ENCODE measurements at regions not wholly inside any gene's neighbourhood (a gene's known extent, or its start where the extent isn't known, plus 50 kb on each side); places are given as distances from the start of the nearest gene placed in this dataset.
"Not testable (repeated sequence)": the region's sequence is repeated elsewhere in the genome, so short reads cannot be mapped to it uniquely, and the experiment has no call there.

GRCh38 chr14:81955123-81955522 lies 421.5 kb upstream of the SEL1L start:
- DNase-seq (ENCODE audit: low spot score), result no peak

- no peak for DNase-seq (ENCODE audit: low spot score)
Measured at GRCh38 chr14:81960781-81961180, 427.1 kb upstream of the SEL1L start.

- DNase-seq (ENCODE audit: low spot score), result no peak
Measured at GRCh38 chr14:81963846-81964245, 430.2 kb upstream of the SEL1L start.

GRCh38 chr14:81970307-81970706 lies 436.7 kb upstream of the SEL1L start:
- no peak for DNase-seq (ENCODE audit: low spot score)

- DNase-seq (ENCODE audit: low spot score), result no peak
Measured at GRCh38 chr14:81971911-81972310, 438.3 kb upstream of the SEL1L start.

GRCh38 chr14:81972601-81973000 lies 438.9 kb upstream of the SEL1L start:
- no peak for DNase-seq (ENCODE audit: low spot score)

- DNase-seq (ENCODE audit: low spot score), result no peak
Measured at GRCh38 chr14:81974543-81974942, 440.9 kb upstream of the SEL1L start.

GRCh38 chr14:81980601-81981306 lies 447.1 kb upstream of the SEL1L start:
- no peak for DNase-seq (ENCODE audit: low spot score)

GRCh38 chr14:81981307-81981675 lies 447.6 kb upstream of the SEL1L start:
- DNase-seq (ENCODE audit: low spot score), result no peak

- no peak for DNase-seq (ENCODE audit: low spot score)
Measured at GRCh38 chr14:81982046-81982445, 448.4 kb upstream of the SEL1L start.

GRCh38 chr14:81986005-81986404 lies 452.4 kb upstream of the SEL1L start:
- no peak for DNase-seq (ENCODE audit: low spot score)

GRCh38 chr14:81989211-81989610 lies 455.6 kb upstream of the SEL1L start:
- no peak for DNase-seq (ENCODE audit: low spot score)

GRCh38 chr14:81990312-81990761 lies 456.7 kb upstream of the SEL1L start:
- peak; percentile 35 for DNase-seq (ENCODE audit: low spot score)

- no peak for DNase-seq (ENCODE audit: low spot score)
Measured at GRCh38 chr14:81991998-81992397, 458.3 kb upstream of the SEL1L start.

- DNase-seq (ENCODE audit: low spot score), result no peak
Measured at GRCh38 chr14:81993432-81993831, 459.8 kb upstream of the SEL1L start.

GRCh38 chr14:82003426-82003825 lies 469.8 kb upstream of the SEL1L start:
- no peak for DNase-seq (ENCODE audit: low spot score)

GRCh38 chr14:82009076-82009475 lies 475.4 kb upstream of the SEL1L start:
- no peak for DNase-seq (ENCODE audit: low spot score)

- DNase-seq (ENCODE audit: low spot score), result no peak
Measured at GRCh38 chr14:82009993-82010392, 476.3 kb upstream of the SEL1L start.

GRCh38 chr14:82011460-82011859 lies 477.8 kb upstream of the SEL1L start:
- no peak for DNase-seq (ENCODE audit: low spot score)

GRCh38 chr14:82029038-82029437 lies 495.4 kb upstream of the SEL1L start:
- no peak for DNase-seq (ENCODE audit: low spot score)

- DNase-seq (ENCODE audit: low spot score), result no peak
Measured at GRCh38 chr14:82035397-82035796, 501.7 kb upstream of the SEL1L start.

- DNase-seq (ENCODE audit: low spot score), result not testable (repeated sequence)
Measured at GRCh38 chr14:82038066-82038465, 504.4 kb upstream of the SEL1L start.

- no peak for DNase-seq (ENCODE audit: low spot score)
Measured at GRCh38 chr14:82045339-82045738, 511.7 kb upstream of the SEL1L start.

- no peak for DNase-seq (ENCODE audit: low spot score)
Measured at GRCh38 chr14:82046512-82047226, 513.0 kb upstream of the SEL1L start.
